GM23248 (cell line): ENCODE measurements at regions not wholly inside any gene's neighbourhood (a gene's known extent, or its start where the extent isn't known, plus 50 kb on each side); places are given as distances from the start of the nearest gene placed in this dataset.

Experiments
- DNase-seq: peaks from one replicate; pipeline ENCODE4 v3.0.0-alpha.2; 2015
- H2AFZ ChIP-seq: fragments of 200-600 bp; sonication (generic); 2 replicates; pipeline ENCODE4 v1.6.1; 2016; ENCODE audit warnings: antibody characterized with exemption
- H3F3A ChIP-seq: fragments of 200-600 bp; sonication (generic); 2 replicates; pipeline ENCODE4 v1.6.1; 2016; ENCODE audit warnings: mild to moderate bottlenecking, antibody characterized with exemption, mixed run types; ENCODE audit not compliant: insufficient read depth
- H3K27ac ChIP-seq: fragments of 200-600 bp; sonication (generic); 2 replicates; pipeline ENCODE4 v1.5.1; 2016; ENCODE audit warnings: mild to moderate bottlenecking
- H3K27me3 ChIP-seq: fragments of 200-600 bp; sonication (generic); replicated peaks from 2 replicates; pipeline ENCODE4 v1.6.1; 2016; ENCODE audit warnings: mild to moderate bottlenecking; ENCODE audit not compliant: insufficient read depth
- H3K36me3 ChIP-seq: fragments of 200-600 bp; sonication (generic); 2 replicates; pipeline ENCODE4 v1.6.1; 2016; ENCODE audit warnings: low read depth, mild to moderate bottlenecking
- H3K4me1 ChIP-seq: fragments of 200-600 bp; sonication (generic); 2 replicates; pipeline ENCODE4 v1.6.1; 2016; ENCODE audit warnings: mild to moderate bottlenecking; ENCODE audit not compliant: insufficient read depth
- H3K4me2 ChIP-seq: fragments of 200-600 bp; sonication (generic); one replicate; pipeline ENCODE4 v1.6.1; 2016; ENCODE audit warnings: mild to moderate bottlenecking; ENCODE audit not compliant: unreplicated experiment
- H3K4me3 ChIP-seq: fragments of 200-600 bp; sonication (generic); 2 replicates; pipeline ENCODE4 v1.5.1; 2016; ENCODE audit warnings: mild to moderate bottlenecking
- H3K79me2 ChIP-seq: fragments of 200-600 bp; sonication (generic); 2 replicates; pipeline ENCODE4 v1.6.1; 2016; ENCODE audit warnings: mild to moderate bottlenecking; ENCODE audit not compliant: insufficient read depth
- H3K9ac ChIP-seq: fragments of 200-600 bp; sonication (generic); 2 replicates; pipeline ENCODE4 v1.6.1; 2016; ENCODE audit warnings: mild to moderate bottlenecking
- H3K9me2 ChIP-seq: fragments of 200-600 bp; sonication (generic); 2 replicates; pipeline ENCODE4 v1.6.1; 2016; ENCODE audit warnings: mixed run types, mild to moderate bottlenecking, moderate library complexity; ENCODE audit not compliant: insufficient read depth
- H3K9me3 ChIP-seq: fragments of 200-600 bp; sonication (generic); one replicate; pipeline ENCODE4 v1.6.1; 2017; ENCODE audit warnings: low read depth
- H4K20me1 ChIP-seq: fragments of 200-600 bp; sonication (generic); 2 replicates; pipeline ENCODE4 v1.6.0; 2016; ENCODE audit not compliant: insufficient read depth
- EZH2 ChIP-seq: fragments of 200-600 bp; sonication (generic); IDR thresholded peaks from 2 replicates; pipeline ENCODE4 v1.6.1; 2018; ENCODE audit warnings: antibody characterized with exemption, mild to moderate bottlenecking; ENCODE audit not compliant: insufficient read depth, poor library complexity, severe bottlenecking
- EZH2phosphoT487 ChIP-seq: fragments of 200-600 bp; sonication (generic); IDR thresholded peaks from 2 replicates; pipeline ENCODE4 v1.6.1; 2018; ENCODE audit warnings: antibody characterized with exemption, moderate library complexity, mild to moderate bottlenecking, low read depth; ENCODE audit not compliant: insufficient read depth
- WGBS, 2 experiments: methylation state at CpG; one replicate each; pipeline ENCODE4 v1.1.6; 2015 to 2017; ENCODE audit warnings: low lambda C conversion rate in 2 of 2, low coverage in 1 of 2; ENCODE audit errors: missing lambda C conversion rate in 2 of 2; 5-methylcytosine and 5-hydroxymethylcytosine counted together
- in situ Hi-C: fragments of 300-500 bp; cut with MboI; formaldehyde crosslinking; loops from 2 replicates; pipeline ENCODE4 v1.15.0; 2020

DNA sequence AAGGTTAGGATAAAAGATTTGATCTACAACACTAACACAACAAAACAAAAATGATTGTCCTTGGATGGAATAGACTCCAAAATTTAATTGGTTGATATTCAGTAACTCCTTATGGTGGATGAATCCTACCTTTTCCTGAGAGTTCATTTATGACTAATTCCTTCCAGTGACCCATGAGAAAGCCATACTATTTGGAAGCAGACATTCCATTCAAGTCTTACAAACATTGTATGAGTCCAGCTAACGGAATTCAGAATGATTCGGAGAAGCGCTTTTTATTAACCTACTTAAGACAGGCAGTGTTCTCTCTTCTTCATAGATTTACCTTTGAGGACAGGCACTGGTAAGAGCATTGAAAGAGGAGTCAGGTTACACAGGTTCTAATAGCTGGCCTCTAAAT is 155.6 kb upstream of the ZNF648 start:
- 16 to 23% methylated on average over 3 of the region's 3 CpGs for WGBS, 2 experiments

DNA sequence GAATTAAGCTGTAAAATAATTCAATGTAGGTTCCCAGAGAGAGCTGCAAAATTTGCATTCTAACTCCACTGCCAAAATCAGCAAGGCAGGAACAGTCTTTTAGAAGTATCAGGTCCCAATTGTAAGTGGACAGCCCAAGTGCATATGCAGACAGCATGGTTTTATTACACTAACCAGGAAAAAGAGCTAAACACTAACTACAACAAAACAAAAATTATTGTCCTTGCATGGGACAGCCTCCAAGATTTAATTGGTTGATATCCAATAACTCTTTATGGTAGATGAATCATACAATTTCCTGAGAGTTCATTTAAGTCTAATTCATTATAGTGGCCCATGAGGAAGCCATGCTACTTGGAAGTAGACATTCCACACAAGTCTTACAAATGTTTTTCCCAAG is 154.3 kb upstream of the ZNF648 start:
- Histone ChIP-seq H3K4me1 (peaks cover 29% of the 10 kb centered on the region), H3K27ac (peak overlapping the region; percentile 70; the same call in 1 of the 2 replicates), H2AFZ (no peak overlapping the region), H3K4me3 (no peak overlapping the region), H3K9me2 (no peaks in the 10 kb centered on the region), H3K27me3 (no peaks in the 10 kb centered on the region), H3K9ac (no peak overlapping the region), H4K20me1 (no peaks in the 10 kb centered on the region), H3F3A (peaks cover 32% of the 10 kb centered on the region), H3K4me2 (no peak overlapping the region), H3K9me3 (no peaks in the 10 kb centered on the region), H3K79me2 (no peaks in the 10 kb centered on the region), H3K36me3 (no peaks in the 10 kb centered on the region)
- DNase-seq: peak; percentile 66
- TF ChIP-seq EZH2 (no peak), EZH2phosphoT487 (no peak)
- in situ Hi-C loops: no loop called here

More for the DNA sequence above, 155.6 kb upstream of the ZNF648 start:
- TF ChIP-seq EZH2 (no peak), EZH2phosphoT487 (no peak)
- Histone ChIP-seq H3K36me3 (no peaks in the 10 kb centered on the region), H3K79me2 (no peaks in the 10 kb centered on the region), H3K9me2 (no peaks in the 10 kb centered on the region), H3K27me3 (no peaks in the 10 kb centered on the region), H2AFZ (no peak overlapping the region), H4K20me1 (no peaks in the 10 kb centered on the region), H3K4me1 (peaks cover 29% of the 10 kb centered on the region), H3K4me3 (peak overlapping the region; percentile 38; the same call in 1 of the 2 replicates), H3F3A (peaks cover 32% of the 10 kb centered on the region), H3K4me2 (peak overlapping the region; percentile 79), H3K9ac (peak overlapping the region; percentile 19; the same call in 1 of the 2 replicates), H3K9me3 (no peaks in the 10 kb centered on the region), H3K27ac (peak overlapping the region; percentile 70)
- peak; percentile 88 for DNase-seq
- in situ Hi-C loops: no loop called here

DNA sequence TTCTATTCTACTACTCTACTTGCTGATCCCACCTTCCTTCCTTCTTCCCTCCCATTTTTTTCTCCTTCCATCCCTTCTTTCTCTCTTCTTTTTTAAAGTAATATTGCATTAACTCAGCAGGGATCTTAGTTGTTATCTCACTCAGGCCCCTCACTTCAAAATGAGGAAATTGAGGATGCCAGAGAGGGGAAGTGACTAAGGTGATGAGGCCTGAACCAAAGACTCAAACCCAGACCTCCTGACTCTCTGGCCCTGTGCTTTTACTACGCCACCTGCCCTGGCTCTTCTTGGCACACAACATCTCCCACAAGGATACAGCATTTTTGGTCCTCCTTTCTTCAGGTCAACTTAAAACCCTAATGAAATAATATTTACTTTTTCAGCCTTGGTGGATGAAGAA is 151.7 kb upstream of the ZNF648 start:
- Histone ChIP-seq H3K79me2 (no peaks in the 10 kb centered on the region), H3F3A (peaks cover 27% of the 10 kb centered on the region), H3K4me2 (no peak overlapping the region), H3K27ac (no peak overlapping the region), H2AFZ (no peak overlapping the region), H4K20me1 (no peaks in the 10 kb centered on the region), H3K9me3 (no peaks in the 10 kb centered on the region), H3K36me3 (no peaks in the 10 kb centered on the region), H3K4me3 (no peak overlapping the region), H3K27me3 (no peaks in the 10 kb centered on the region), H3K4me1 (peaks cover 26% of the 10 kb centered on the region), H3K9me2 (no peaks in the 10 kb centered on the region), H3K9ac (no peak overlapping the region)
- in situ Hi-C loops: no loop called here
- TF ChIP-seq EZH2phosphoT487 (no peak), EZH2 (no peak)
- WGBS, 2 experiments: 77 to 95% methylated on average over 1 of the region's 1 CpG
- no peak for DNase-seq

GRCh38 chr1:182211386-182211785 is 149.9 kb upstream of the ZNF648 start:
- in situ Hi-C loops: no loop called here
- no peak for TF ChIP-seq EZH2phosphoT487
- TF ChIP-seq EZH2: no peak
- H3K79me2 ChIP-seq: no peaks in the 10 kb centered on the region
- H3K36me3 ChIP-seq: no peaks in the 10 kb centered on the region
- H3K9me3 ChIP-seq: no peaks in the 10 kb centered on the region
- no peak overlapping the region for H2AFZ ChIP-seq
- no peak overlapping the region for H3K4me2 ChIP-seq
- no peaks in the 10 kb centered on the region for H4K20me1 ChIP-seq
- no peaks in the 10 kb centered on the region for H3K9me2 ChIP-seq
- H3K9ac ChIP-seq: no peak overlapping the region
- peaks cover 8% of the 10 kb centered on the region for H3K4me1 ChIP-seq
- no peak overlapping the region for H3K4me3 ChIP-seq
- no peaks in the 10 kb centered on the region for H3K27me3 ChIP-seq
- peaks cover 11% of the 10 kb centered on the region for H3F3A ChIP-seq
- no peak for DNase-seq
- no peak overlapping the region for H3K27ac ChIP-seq

DNA sequence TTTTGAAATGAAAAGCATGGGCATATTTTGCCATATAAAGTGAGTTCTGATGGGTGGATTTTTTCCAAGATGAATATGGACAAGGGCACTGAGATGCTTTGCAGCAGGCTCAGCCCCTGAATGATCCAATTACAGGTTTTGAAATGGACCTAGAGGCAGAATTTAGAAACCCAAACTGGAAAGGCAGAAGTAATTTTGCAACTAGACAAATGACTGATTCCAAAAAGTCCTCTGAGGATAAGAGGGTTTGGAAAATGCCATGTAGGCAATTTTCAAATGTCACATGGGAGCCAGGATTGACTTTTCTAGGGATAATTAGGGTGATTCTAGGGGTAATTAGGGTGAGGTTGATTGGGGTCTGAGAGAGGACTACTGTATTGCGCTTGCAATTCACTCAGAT is 148.9 kb upstream of the ZNF648 start:
- Histone ChIP-seq H3K4me3 (no peak overlapping the region), H3K4me2 (no peak overlapping the region), H3K27me3 (no peaks in the 10 kb centered on the region), H3K4me1 (no peaks in the 10 kb centered on the region), H4K20me1 (no peaks in the 10 kb centered on the region), H3K36me3 (no peaks in the 10 kb centered on the region), H2AFZ (no peak overlapping the region), H3K9me2 (no peaks in the 10 kb centered on the region), H3K27ac (no peak overlapping the region), H3K9ac (no peak overlapping the region), H3F3A (peaks cover 1% of the 10 kb centered on the region), H3K9me3 (no peaks in the 10 kb centered on the region), H3K79me2 (no peaks in the 10 kb centered on the region)
- DNase-seq: no peak
- TF ChIP-seq EZH2 (no peak), EZH2phosphoT487 (no peak)
- in situ Hi-C loops: no loop called here
- 95 to 100% methylated on average over 1 of the region's 1 CpG for WGBS, 2 experiments
